ENCODE measurements at regions not wholly inside any gene's neighbourhood (a gene's known extent, or its start where the extent isn't known, plus 50 kb on each side); places are given as distances from the start of the nearest gene placed in this dataset.

DNA sequence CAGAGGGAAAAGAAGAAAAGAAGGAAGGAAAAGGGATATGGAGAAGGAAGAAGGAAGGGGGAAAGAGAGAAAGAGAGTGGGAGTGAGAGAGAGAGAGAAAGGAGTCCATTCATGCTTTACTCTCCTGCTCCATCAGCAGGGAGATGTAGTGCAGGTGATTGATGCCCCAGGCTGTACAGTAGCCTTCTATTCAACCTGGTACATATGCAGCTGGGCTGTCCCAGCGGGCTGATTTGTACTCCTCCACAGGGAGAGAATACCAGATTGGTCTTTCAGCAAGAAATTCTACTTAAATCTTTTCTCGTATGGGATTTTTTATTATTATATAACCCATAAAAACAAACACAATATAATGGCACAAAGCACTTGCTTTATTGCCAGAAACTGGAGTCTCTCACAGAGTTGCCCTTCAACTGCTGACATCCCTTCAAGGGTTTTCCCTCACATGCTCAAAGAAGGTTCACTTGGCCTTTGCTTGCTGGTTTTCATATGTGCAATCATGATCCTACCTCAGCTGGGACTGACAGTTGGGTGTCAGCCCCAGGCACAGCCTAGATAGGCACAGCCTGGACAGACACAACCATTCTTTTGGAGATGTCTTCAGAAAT lies 380.1 kb upstream of the RIOK2 start:
- Histone ChIP-seq H4K8ac (ENCODE audit: low read depth in 2 of 2, low read length in 2 of 2) (no peak overlapping the region), H2AK5ac (ENCODE audit: low read depth, low read length) (no peak overlapping the region), H3K4me3 (ENCODE audit: insufficient read depth, low read depth, low read length) (no peak overlapping the region), H3K27ac (ENCODE audit: insufficient read depth, low read length) (no peak overlapping the region), H2AFZ (replicated peaks; ENCODE audit: low read length, poor library complexity) (no peak overlapping the region), H3K4me2 (ENCODE audit: low read depth, low read length) (no peak overlapping the region), H3K9me1 (ENCODE audit: insufficient read depth, low read length) (no peaks in the 10 kb centered on the region), H3K36me3 (ENCODE audit: control insufficient read depth, insufficient read depth, low read length) (no peaks in the 10 kb centered on the region), H4K5ac (ENCODE audit: low read depth, low read length) (no peak overlapping the region), H3K79me1 (ENCODE audit: low read depth in 1 of 2, low read length in 2 of 2) (no peaks in the 10 kb centered on the region), H3K56ac (ENCODE audit: extremely low read depth, insufficient read depth, low read length) (no peak overlapping the region), H3K14ac (replicated peaks; ENCODE audit: low read depth, low read length) (no peak overlapping the region), H3K18ac (ENCODE audit: low read depth, low read length) (no peak overlapping the region), H3K9ac (ENCODE audit: low read depth, low read length) (no peak overlapping the region), H2BK15ac (ENCODE audit: low read depth, low read length) (no peak overlapping the region), H3K4ac (ENCODE audit: low read depth, low read length) (no peak overlapping the region), H4K91ac (ENCODE audit: insufficient read depth, low read depth, low read length) (no peak overlapping the region), H3K4me1 (ENCODE audit: control insufficient read depth, insufficient read depth, low read length) (no peaks in the 10 kb centered on the region), H4K20me1 (ENCODE audit: insufficient read depth, low read length) (no peaks in the 10 kb centered on the region), H3K27me3 (ENCODE audit: control insufficient read depth, insufficient read depth, low read length) (no peaks in the 10 kb centered on the region), H3K23ac (ENCODE audit: low read depth, low read length) (no peak overlapping the region), H2BK120ac (ENCODE audit: low read depth, low read length) (no peak overlapping the region), H2BK20ac (ENCODE audit: low read depth, low read length) (no peak overlapping the region), H2BK5ac (ENCODE audit: low read depth, low read length, poor library complexity, severe bottlenecking) (no peak overlapping the region), H2AK9ac (replicated peaks; ENCODE audit: low read depth, low read length, poor library complexity) (no peak overlapping the region), H3K9me3 (ENCODE audit: control insufficient read depth, insufficient read depth, low read length) (no peaks in the 10 kb centered on the region)
- ChIA-PET POLR2A (ENCODE audit: unreplicated experiment) (no interaction called here), CTCF (no interaction called here)
- in situ Hi-C loops (cut with MboI; ENCODE audit: low sequenced_read_pairs), result no loop called here
- TF ChIP-seq NFE2L2 (IDR thresholded peaks at IDR 0.05; ENCODE audit: low read depth, low read length) (no peak), CHD1 (IDR thresholded peaks at IDR 0.05; ENCODE audit: low read depth, low read length) (no peak), ELK1 (IDR thresholded peaks at IDR 0.05; ENCODE audit: borderline replicate concordance, low read depth, low read length) (no peak), RFX5 (IDR thresholded peaks at IDR 0.05; ENCODE audit: low read depth, low read length) (no peak), RAD21 (IDR thresholded peaks at IDR 0.05; ENCODE audit: low read length) (no peak), MAZ (IDR thresholded peaks at IDR 0.05; ENCODE audit: borderline replicate concordance, low read depth, low read length) (no peak), MXI1 (IDR thresholded peaks at IDR 0.05; ENCODE audit: borderline replicate concordance, low read depth, low read length) (no peak), CEBPB (IDR thresholded peaks at IDR 0.05; ENCODE audit: low read depth, low read length) (no peak), SMC3 (IDR thresholded peaks at IDR 0.05; ENCODE audit: low read depth, low read length) (no peak), POLR2A (IDR thresholded peaks at IDR 0.05; ENCODE audit: low read depth, low read length) (no peak), BHLHE40 (IDR thresholded peaks at IDR 0.05; ENCODE audit: low read depth, low read length) (no peak), RCOR1 (IDR thresholded peaks at IDR 0.05; ENCODE audit: insufficient replicate concordance, low read length) (no peak), FOS (IDR thresholded peaks at IDR 0.05; ENCODE audit: low read depth, low read length) (no peak), MAFK (IDR thresholded peaks at IDR 0.05; ENCODE audit: low read depth, low read length) (no peak)
- TF ChIP-seq, protein P1, sequence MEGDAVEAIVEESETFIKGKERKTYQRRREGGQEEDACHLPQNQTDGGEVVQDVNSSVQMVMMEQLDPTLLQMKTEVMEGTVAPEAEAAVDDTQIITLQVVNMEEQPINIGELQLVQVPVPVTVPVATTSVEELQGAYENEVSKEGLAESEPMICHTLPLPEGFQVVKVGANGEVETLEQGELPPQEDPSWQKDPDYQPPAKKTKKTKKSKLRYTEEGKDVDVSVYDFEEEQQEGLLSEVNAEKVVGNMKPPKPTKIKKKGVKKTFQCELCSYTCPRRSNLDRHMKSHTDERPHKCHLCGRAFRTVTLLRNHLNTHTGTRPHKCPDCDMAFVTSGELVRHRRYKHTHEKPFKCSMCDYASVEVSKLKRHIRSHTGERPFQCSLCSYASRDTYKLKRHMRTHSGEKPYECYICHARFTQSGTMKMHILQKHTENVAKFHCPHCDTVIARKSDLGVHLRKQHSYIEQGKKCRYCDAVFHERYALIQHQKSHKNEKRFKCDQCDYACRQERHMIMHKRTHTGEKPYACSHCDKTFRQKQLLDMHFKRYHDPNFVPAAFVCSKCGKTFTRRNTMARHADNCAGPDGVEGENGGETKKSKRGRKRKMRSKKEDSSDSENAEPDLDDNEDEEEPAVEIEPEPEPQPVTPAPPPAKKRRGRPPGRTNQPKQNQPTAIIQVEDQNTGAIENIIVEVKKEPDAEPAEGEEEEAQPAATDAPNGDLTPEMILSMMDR (conservative IDR thresholded peaks at IDR 0.05; ENCODE audit: low read depth, low read length), result no peak
- TF ChIP-seq, protein P2, sequence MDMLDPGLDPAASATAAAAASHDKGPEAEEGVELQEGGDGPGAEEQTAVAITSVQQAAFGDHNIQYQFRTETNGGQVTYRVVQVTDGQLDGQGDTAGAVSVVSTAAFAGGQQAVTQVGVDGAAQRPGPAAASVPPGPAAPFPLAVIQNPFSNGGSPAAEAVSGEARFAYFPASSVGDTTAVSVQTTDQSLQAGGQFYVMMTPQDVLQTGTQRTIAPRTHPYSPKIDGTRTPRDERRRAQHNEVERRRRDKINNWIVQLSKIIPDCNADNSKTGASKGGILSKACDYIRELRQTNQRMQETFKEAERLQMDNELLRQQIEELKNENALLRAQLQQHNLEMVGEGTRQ (IDR thresholded peaks at IDR 0.05; ENCODE audit: low read depth, low read length), result no peak
- intact Hi-C loops (cut with micrococcal nuclease), result no loop called here
- DNase-seq (no peak), ATAC-seq (ENCODE audit: low read depth) (no peak)
- no CpG with 5 or more reads among the region's 2 CpGs for WGBS, 2 experiments (ENCODE audit: extremely low coverage in 2 of 2, insufficient read length in 1 of 2)
- BruUV-seq (replicated peaks), result no TSS peak
- dilution Hi-C loops (cut with HindIII; ENCODE audit: low sequenced_read_pairs, unreplicated experiment), result no loop called here
